GM12878 (cell line): ENCODE measurements at regions not wholly inside any gene's neighbourhood (a gene's known extent, or its start where the extent isn't known, plus 50 kb on each side); places are given as distances from the start of the nearest gene placed in this dataset.

Source experiments
- ATAC-seq: fragments of 200-7000 bp; cut with Tn5 transposase; 3 replicates; pipeline ENCODE4 v1.9.1; 2020; ENCODE audit warnings: mild to moderate bottlenecking, moderate library complexity
- BruUV-seq: library from RNA; stranded (reverse); fragments of 400-500 nt; replicated peaks from 2 replicates; lab custom pipeline; 2021; lab: Mats Ljungman, UMichigan
- CTCF ChIA-PET: fragments of 300-600 bp; sonication (Branson Sonifier 250); formaldehyde crosslinking; extraction: SDS; loops from one replicate; lab custom pipeline; 2021; ENCODE audit warnings: inconsistent platforms; lab: Yijun Ruan, JAX
- POLR2A ChIA-PET: fragments of 350-600 bp; formaldehyde crosslinking; extraction: SDS; loops from one replicate; lab custom pipeline; 2021; ENCODE audit warnings: inconsistent platforms; lab: Charles Lee
- RAD21 ChIA-PET: fragments of 300-600 bp; sonication (Branson Sonifier 250); formaldehyde crosslinking; loops from one replicate; lab custom pipeline; 2023; ENCODE audit warnings: antibody characterized with exemption; ENCODE audit not compliant: unreplicated experiment; lab: Charles Lee
- SMC1A ChIA-PET: fragments of 300-600 bp; sonication (Branson Sonifier 250); formaldehyde crosslinking; loops from one replicate; lab custom pipeline; 2023; ENCODE audit not compliant: unreplicated experiment, uncharacterized antibody; lab: Charles Lee
- DNase-seq: peaks from one replicate; pipeline ENCODE4 v3.0.0-alpha.2; 2011; ENCODE audit warnings: low read depth, low spot score
- FAIRE-seq: peaks from 3 replicates; lab custom pipeline; 2011; peaks lifted over from hg19 to GRCh38; lab: Jason Lieb, UNC
- H2AFZ ChIP-seq: 2 replicates; pipeline ENCODE4 v1.6.0; 2011; ENCODE audit warnings: low read depth, low read length, control low read depth; ENCODE audit not compliant: control insufficient read depth
- H3K27ac ChIP-seq: 2 replicates; pipeline ENCODE4 v1.5.1; 2011; ENCODE audit warnings: control low read depth; ENCODE audit not compliant: control insufficient read depth, insufficient read depth
- H3K27me3 ChIP-seq, 2 experiments: replicated peaks in 1 of 2; 2 replicates each; pipeline versions ENCODE4 v1.6.0 to v1.6.1; 2011; ENCODE audit warnings: low read length in 1 of 2; ENCODE audit not compliant: control insufficient read depth in 2 of 2, insufficient read depth in 2 of 2
- H3K36me3 ChIP-seq, 2 experiments: 2 replicates each; pipeline ENCODE4 v1.5.1; 2011; ENCODE audit warnings: low read length in 1 of 2; ENCODE audit not compliant: control insufficient read depth in 2 of 2, insufficient read depth in 2 of 2
- H3K4me1 ChIP-seq: 2 replicates; pipeline ENCODE4 v1.6.1; 2011; ENCODE audit warnings: mild to moderate bottlenecking, low read length, moderate library complexity, mixed read lengths; ENCODE audit not compliant: control insufficient read depth, insufficient read depth
- H3K4me2 ChIP-seq: 2 replicates; pipeline ENCODE4 v1.6.0; 2011; ENCODE audit warnings: control low read depth; ENCODE audit not compliant: control insufficient read depth, insufficient read depth
- H3K4me3 ChIP-seq: fragments of 200-600 bp; sonication (generic); 2 replicates; pipeline ENCODE4 v1.5.1; 2016
- H3K79me2 ChIP-seq: 2 replicates; pipeline ENCODE4 v1.6.0; 2011; ENCODE audit warnings: low read length; ENCODE audit not compliant: control insufficient read depth, insufficient read depth
- H3K9ac ChIP-seq: 2 replicates; pipeline ENCODE4 v1.8.0; 2011; ENCODE audit warnings: low read length, control low read depth, mixed read lengths; ENCODE audit not compliant: control insufficient read depth, insufficient read depth
- H3K9me3 ChIP-seq: replicated peaks from 3 replicates; pipeline ENCODE4 v1.5.1; 2011; ENCODE audit warnings: mild to moderate bottlenecking, low read length; ENCODE audit not compliant: control insufficient read depth, insufficient read depth
- H4K20me1 ChIP-seq: 2 replicates; pipeline ENCODE4 v1.6.0; 2011; ENCODE audit not compliant: control insufficient read depth, insufficient read depth
- ATF7 ChIP-seq: fragments of 450-650 bp; IDR thresholded peaks from 2 replicates; pipeline ENCODE4 v1.6.1; 2016; ENCODE audit warnings: low read depth, mild to moderate bottlenecking
- BACH1 ChIP-seq: fragments of 450-650 bp; IDR thresholded peaks from 2 replicates; pipeline ENCODE4 v1.6.1; 2017; ENCODE audit warnings: mild to moderate bottlenecking, borderline replicate concordance
- BCL3 ChIP-seq: IDR thresholded peaks from 2 replicates; pipeline ENCODE4 v1.6.1; 2011; ENCODE audit warnings: borderline replicate concordance, low read depth, mild to moderate bottlenecking, moderate library complexity, low read length; ENCODE audit not compliant: insufficient read depth, poor library complexity, severe bottlenecking
- CHD4 ChIP-seq: fragments of 200-600 bp; sonication (generic); IDR thresholded peaks from 2 replicates; pipeline ENCODE4 v1.6.1; 2016; ENCODE audit warnings: mild to moderate bottlenecking
- MYC ChIP-seq: IDR thresholded peaks from 2 replicates; pipeline ENCODE4 v1.6.1; 2011; ENCODE audit warnings: mild to moderate bottlenecking, low read length, moderate library complexity, inconsistent platforms; ENCODE audit not compliant: insufficient read depth, insufficient replicate concordance, insufficient read length, severe bottlenecking
- REST ChIP-seq: IDR thresholded peaks from 2 replicates; pipeline ENCODE4 v1.6.1; 2012; ENCODE audit warnings: mild to moderate bottlenecking, low read depth, low read length
- USF2 ChIP-seq: IDR thresholded peaks from 2 replicates; pipeline ENCODE4 v1.6.1; 2011; ENCODE audit warnings: low read depth, low read length, improper control_type of control experiment, borderline replicate concordance
- WGBS: methylation state at CpG from one replicate; pipeline ENCODE4 v1.1.6; 2016; ENCODE audit warnings: low lambda C conversion rate; ENCODE audit not compliant: insufficient replicate concordance, insufficient coverage; ENCODE audit errors: missing lambda C conversion rate; 5-methylcytosine and 5-hydroxymethylcytosine counted together
- in situ Hi-C: fragments of 300-500 bp; cut with MboI; formaldehyde crosslinking; loops from 9 replicates; pipeline ENCODE4 v1.14.3; 2018; ENCODE audit warnings: mixed read lengths
- intact Hi-C: fragments of 100-400 bp; cut with micrococcal nuclease; formaldehyde crosslinking; loops from one replicate; pipeline ENCODE4 v1.14.2; 2022; ENCODE audit not compliant: unreplicated experiment
- TF ChIP-seq, protein P1 (sequence below): fragments of 450-650 bp; IDR thresholded peaks from 2 replicates; pipeline ENCODE4 v1.6.1; 2017; ENCODE audit warnings: low read depth, mild to moderate bottlenecking, moderate library complexity

- Histone ChIP-seq H2AFZ (no peak overlapping the region), H3K4me1 (no peaks in the 10 kb centered on the region), H3K4me3 (no peak overlapping the region), H3K27me3 (no peaks in the 10 kb centered on the region), H4K20me1 (no peaks in the 10 kb centered on the region), H3K79me2 (no peaks in the 10 kb centered on the region), H3K36me3 (no peaks in the 10 kb centered on the region), H3K27ac (no peak overlapping the region), H3K9me3 (peaks cover under 1% of the 10 kb centered on the region; the same call in 2 of the 3 replicates), H3K9ac (no peak overlapping the region), H3K4me2 (no peak overlapping the region)
- ATAC-seq (no peak), FAIRE-seq (no peak), DNase-seq (no peak)
- CTCF ChIA-PET: interaction anchor here (1.0 kb wide), 1 partner anchor 27 kb away, joined by 3 read pairs; no protein-coding TSS in a partner anchor
- POLR2A ChIA-PET: no interaction called here
- 51% methylated on average over 3 of the region's 3 CpGs for WGBS
- in situ Hi-C loops: no loop called here
- TF ChIP-seq BACH1 (no peak), ATF7 (no peak), MYC (no peak), CHD4 (no peak), BCL3 (no peak), REST (no peak), USF2 (no peak)
- TF ChIP-seq, protein P1, sequence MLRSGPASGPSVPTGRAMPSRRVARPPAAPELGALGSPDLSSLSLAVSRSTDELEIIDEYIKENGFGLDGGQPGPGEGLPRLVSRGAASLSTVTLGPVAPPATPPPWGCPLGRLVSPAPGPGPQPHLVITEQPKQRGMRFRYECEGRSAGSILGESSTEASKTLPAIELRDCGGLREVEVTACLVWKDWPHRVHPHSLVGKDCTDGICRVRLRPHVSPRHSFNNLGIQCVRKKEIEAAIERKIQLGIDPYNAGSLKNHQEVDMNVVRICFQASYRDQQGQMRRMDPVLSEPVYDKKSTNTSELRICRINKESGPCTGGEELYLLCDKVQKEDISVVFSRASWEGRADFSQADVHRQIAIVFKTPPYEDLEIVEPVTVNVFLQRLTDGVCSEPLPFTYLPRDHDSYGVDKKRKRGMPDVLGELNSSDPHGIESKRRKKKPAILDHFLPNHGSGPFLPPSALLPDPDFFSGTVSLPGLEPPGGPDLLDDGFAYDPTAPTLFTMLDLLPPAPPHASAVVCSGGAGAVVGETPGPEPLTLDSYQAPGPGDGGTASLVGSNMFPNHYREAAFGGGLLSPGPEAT: no peak
- RAD21 ChIA-PET: no interaction called here
- intact Hi-C loops: no loop called here
- SMC1A ChIA-PET: no interaction called here
- no TSS peak for BruUV-seq
These were observed 125.8 kb downstream of the CARTPT start for GRCh38 chr5:71844862-71845261.
